ENCODE measurements at regions not wholly inside any gene's neighbourhood (a gene's known extent, or its start where the extent isn't known, plus 50 kb on each side); places are given as distances from the start of the nearest gene placed in this dataset.

GRCh38 chr17:71320009-71320796 lies 800.6 kb upstream of the SOX9 start:
- Histone ChIP-seq H3K9me3 (ENCODE audit: control extremely low read depth in 1 of 3, control insufficient read depth in 2 of 3, insufficient read depth in 1 of 3, low read length in 2 of 3) (peaks cover 0 to 8% (median 0%) of the 10 kb centered on the region in 3 donors), H3K4me2 (replicated peaks; ENCODE audit: low read depth, low read length, poor library complexity, severe bottlenecking) (no peak overlapping the region), H2AFZ (ENCODE audit: insufficient read depth, low read depth, low read length, poor library complexity, severe bottlenecking) (no peak overlapping the region), H3K36me3 (replicated peaks in 1 of 2; ENCODE audit: control extremely low read depth in 1 of 2, control insufficient read depth in 1 of 2, extremely low read depth in 1 of 2, insufficient read depth in 2 of 2, low read length in 1 of 2) (no peaks in the 10 kb centered on the region), H3K79me2 (ENCODE audit: control insufficient read depth, insufficient read depth, low read length) (no peaks in the 10 kb centered on the region), H3K4me1 (ENCODE audit: control insufficient read depth in 2 of 2, insufficient read depth in 2 of 2, low read length in 2 of 2) (no peaks in the 10 kb centered on the region), H3K9ac (ENCODE audit: low read length) (no peak overlapping the region), H3K27ac (ENCODE audit: low read length in 2 of 2) (no peak overlapping the region), H4K20me1 (ENCODE audit: control insufficient read depth, insufficient read depth, low read length, poor library complexity, severe bottlenecking) (no peaks in the 10 kb centered on the region), H3K4me3 (ENCODE audit: control extremely low read depth in 1 of 5, extremely low read depth in 1 of 5, insufficient read depth in 1 of 5, low read depth in 2 of 5, low read length in 4 of 5) (no peak overlapping the region), H3K27me3 (replicated peaks in 1 of 4; ENCODE audit: control extremely low read depth in 1 of 4, control insufficient read depth in 3 of 4, insufficient read depth in 4 of 4, low read length in 3 of 4) (no peaks in the 10 kb centered on the region)
- Mint-ChIP-seq H3K9me3 (ENCODE audit: insufficient read depth) (no peaks in the 10 kb centered on the region), H3K4me3 (no peak overlapping the region), H3K27me3 (no peaks in the 10 kb centered on the region), H3K4me1 (no peaks in the 10 kb centered on the region), H3K27ac (no peak overlapping the region)
- intact Hi-C loops (cut with micrococcal nuclease): no loop called here
- no peak for ATAC-seq (ENCODE audit: low read depth)
- POLR2A ChIA-PET: no interaction called here
- TF ChIP-seq EZH2 (IDR thresholded peaks at IDR 0.05; ENCODE audit: borderline replicate concordance, insufficient read depth, low read depth, low read length, poor library complexity, severe bottlenecking) (no peak), CTCF (IDR thresholded peaks at IDR 0.05) (no peak)
- CTCF ChIA-PET: no interaction called here
- DNase-seq: no peak
- WGBS (ENCODE audit: insufficient coverage): 87% methylated on average over 6 of the region's 6 CpGs

- no peaks in the 10 kb centered on the region for H3K27me3 ChIP-seq (replicated peaks in 1 of 4; ENCODE audit: control extremely low read depth in 1 of 4, control insufficient read depth in 3 of 4, insufficient read depth in 4 of 4, low read length in 3 of 4)
- H3K9me3 Mint-ChIP-seq (ENCODE audit: insufficient read depth): no peaks in the 10 kb centered on the region
- intact Hi-C loops (cut with micrococcal nuclease): no loop called here
- H3K4me2 ChIP-seq (replicated peaks; ENCODE audit: low read depth, low read length, poor library complexity, severe bottlenecking): no peak overlapping the region
- TF ChIP-seq CTCF (IDR thresholded peaks at IDR 0.05) (no peak), EZH2 (IDR thresholded peaks at IDR 0.05; ENCODE audit: borderline replicate concordance, insufficient read depth, low read depth, low read length, poor library complexity, severe bottlenecking) (no peak)
- no peak overlapping the region for H3K9ac ChIP-seq (ENCODE audit: low read length)
- no peak for DNase-seq
- no peak for ATAC-seq (ENCODE audit: low read depth)
- no peaks in the 10 kb centered on the region for H3K4me1 Mint-ChIP-seq
- WGBS (ENCODE audit: insufficient coverage): no CpG with 5 or more reads among the region's 1 CpG
- H3K4me3 ChIP-seq (ENCODE audit: control extremely low read depth in 1 of 5, extremely low read depth in 1 of 5, insufficient read depth in 1 of 5, low read depth in 2 of 5, low read length in 4 of 5): no peak overlapping the region
- CTCF ChIA-PET: no interaction called here
- no peaks in the 10 kb centered on the region for H4K20me1 ChIP-seq (ENCODE audit: control insufficient read depth, insufficient read depth, low read length, poor library complexity, severe bottlenecking)
- no peaks in the 10 kb centered on the region for H3K4me1 ChIP-seq (ENCODE audit: control insufficient read depth in 2 of 2, insufficient read depth in 2 of 2, low read length in 2 of 2)
- peaks cover 0 to 8% (median 0%) of the 10 kb centered on the region in 3 donors for H3K9me3 ChIP-seq (ENCODE audit: control extremely low read depth in 1 of 3, control insufficient read depth in 2 of 3, insufficient read depth in 1 of 3, low read length in 2 of 3)
- POLR2A ChIA-PET: no interaction called here
- H3K27me3 Mint-ChIP-seq: no peaks in the 10 kb centered on the region
- H3K36me3 ChIP-seq (replicated peaks in 1 of 2; ENCODE audit: control extremely low read depth in 1 of 2, control insufficient read depth in 1 of 2, extremely low read depth in 1 of 2, insufficient read depth in 2 of 2, low read length in 1 of 2): no peaks in the 10 kb centered on the region
- no peaks in the 10 kb centered on the region for H3K79me2 ChIP-seq (ENCODE audit: control insufficient read depth, insufficient read depth, low read length)
- H3K27ac ChIP-seq (ENCODE audit: low read length in 2 of 2): no peak overlapping the region
- H2AFZ ChIP-seq (ENCODE audit: insufficient read depth, low read depth, low read length, poor library complexity, severe bottlenecking): no peak overlapping the region
- H3K4me3 Mint-ChIP-seq: no peak overlapping the region
- H3K27ac Mint-ChIP-seq: no peak overlapping the region
These were observed 795.7 kb upstream of the SOX9 start for GRCh38 chr17:71325117-71325516.

Data from B cell (primary cell).